ENCODE measurements at regions not wholly inside any gene's neighbourhood (a gene's known extent, or its start where the extent isn't known, plus 50 kb on each side); places are given as distances from the start of the nearest gene placed in this dataset.

- H3K27me3 ChIP-seq (ENCODE audit: control insufficient read depth in 4 of 4, insufficient read depth in 4 of 4, low read length in 3 of 4): peaks cover 0 to 2% (median 0%) of the 10 kb centered on the region in 4 donors
- no peak for DNase-seq (ENCODE audit: low spot score)
These were observed 634.9 kb upstream of the PIK3C3 start for GRCh38 chr18:41320100-41320499.

DNA sequence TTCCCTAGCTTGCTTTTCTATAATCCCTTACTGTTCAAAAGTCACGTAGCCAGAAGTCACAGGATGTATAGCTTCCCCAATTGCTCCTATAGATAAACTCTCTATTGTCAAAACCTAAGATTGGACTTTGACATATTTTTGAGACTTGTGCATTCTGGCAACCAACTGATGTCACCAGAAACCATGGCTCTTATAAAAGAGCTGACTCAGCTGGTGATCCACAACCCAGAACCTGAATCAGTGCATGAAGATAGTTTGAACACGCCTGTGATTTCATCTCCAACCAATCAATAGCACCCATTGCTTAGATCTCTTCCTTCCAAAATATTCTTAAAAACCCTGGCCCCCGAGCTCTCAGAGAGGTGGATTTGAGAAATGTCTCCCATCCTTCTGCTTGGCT, 639.9 kb upstream of the PIK3C3 start:
- H3K36me3 ChIP-seq (ENCODE audit: control insufficient read depth in 4 of 4, insufficient read depth in 3 of 4, low read depth in 1 of 4, low read length in 3 of 4): no peaks in the 10 kb centered on the region
- no peak overlapping the region for H3K4me3 ChIP-seq (ENCODE audit: low read depth in 1 of 3, low read length in 3 of 3)
- no peaks in the 10 kb centered on the region for H3K4me1 ChIP-seq (ENCODE audit: control insufficient read depth in 4 of 4, insufficient read depth in 4 of 4, low read length in 3 of 4)
- WGBS: 63% methylated on average over 3 of the region's 3 CpGs
- no peak for DNase-seq (ENCODE audit: low spot score)
- H3K9ac ChIP-seq (ENCODE audit: low read depth in 1 of 2, low read length in 2 of 2): no peak overlapping the region
- peaks cover 0 to 9% (median 3%) of the 10 kb centered on the region in 4 donors for H3K9me3 ChIP-seq (ENCODE audit: control insufficient read depth in 4 of 4, low read length in 3 of 4)
- peaks cover 0 to 2% (median 0%) of the 10 kb centered on the region in 4 donors for H3K27me3 ChIP-seq (ENCODE audit: control insufficient read depth in 4 of 4, insufficient read depth in 4 of 4, low read length in 3 of 4)
- no peak for TF ChIP-seq TAF1 (conservative IDR thresholded peaks at IDR 0.05)
- no peak for TF ChIP-seq HNF4G (IDR thresholded peaks at IDR 0.05)
- TF ChIP-seq REST (IDR thresholded peaks at IDR 0.05): no peak
- no peak for TF ChIP-seq ZBTB33 (IDR thresholded peaks at IDR 0.05)
- no peak for TF ChIP-seq EGR1 (IDR thresholded peaks at IDR 0.05; ENCODE audit: low read depth in 2 of 2)
- TF ChIP-seq FOXA1 (IDR thresholded peaks at IDR 0.05): no peak
- TF ChIP-seq, protein P1, sequence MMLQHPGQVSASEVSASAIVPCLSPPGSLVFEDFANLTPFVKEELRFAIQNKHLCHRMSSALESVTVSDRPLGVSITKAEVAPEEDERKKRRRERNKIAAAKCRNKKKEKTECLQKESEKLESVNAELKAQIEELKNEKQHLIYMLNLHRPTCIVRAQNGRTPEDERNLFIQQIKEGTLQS (IDR thresholded peaks at IDR 0.05): no peak
- TF ChIP-seq CTCF (IDR thresholded peaks at IDR 0.05; ENCODE audit: low read depth, low read length, missing input control): no peak
- TF ChIP-seq NR2F2 (IDR thresholded peaks at IDR 0.05): no peak
- TF ChIP-seq FOXA2 (IDR thresholded peaks at IDR 0.05): no peak
- TF ChIP-seq JUND (IDR thresholded peaks at IDR 0.05): no peak
- TF ChIP-seq RXRA (IDR thresholded peaks at IDR 0.05): no peak
- H3K27ac ChIP-seq (ENCODE audit: low read depth in 1 of 2, low read length in 2 of 2): no peak overlapping the region

More at GRCh38 chr18:41320100-41320499, 634.9 kb upstream of the PIK3C3 start:
- Histone ChIP-seq H3K9ac (ENCODE audit: low read depth in 1 of 2, low read length in 2 of 2) (no peak overlapping the region), H3K4me1 (ENCODE audit: control insufficient read depth in 4 of 4, insufficient read depth in 4 of 4, low read length in 3 of 4) (no peaks in the 10 kb centered on the region), H3K36me3 (ENCODE audit: control insufficient read depth in 4 of 4, insufficient read depth in 3 of 4, low read depth in 1 of 4, low read length in 3 of 4) (no peaks in the 10 kb centered on the region), H3K4me3 (ENCODE audit: low read depth in 1 of 3, low read length in 3 of 3) (no peak overlapping the region), H3K9me3 (ENCODE audit: control insufficient read depth in 4 of 4, low read length in 3 of 4) (peaks cover 0 to 9% (median 3%) of the 10 kb centered on the region in 4 donors), H3K27ac (ENCODE audit: low read depth in 1 of 2, low read length in 2 of 2) (no peak overlapping the region)
- no peak for TF ChIP-seq HNF4A (conservative IDR thresholded peaks at IDR 0.05)
- TF ChIP-seq RAD21 (IDR thresholded peaks at IDR 0.05): no peak
- TF ChIP-seq ZBTB33 (IDR thresholded peaks at IDR 0.05): no peak
- TF ChIP-seq GABPA (IDR thresholded peaks at IDR 0.05 in 1 of 2, conservative IDR thresholded peaks at IDR 0.05 in 1 of 2): no peak
- TF ChIP-seq YY1 (IDR thresholded peaks at IDR 0.05): no peak
- TF ChIP-seq SP1 (IDR thresholded peaks at IDR 0.05): no peak
- TF ChIP-seq JUND (IDR thresholded peaks at IDR 0.05): no peak
- TF ChIP-seq EGR1 (IDR thresholded peaks at IDR 0.05; ENCODE audit: low read depth in 2 of 2): no peak
- no peak for TF ChIP-seq TAF1 (conservative IDR thresholded peaks at IDR 0.05)
- no peak for TF ChIP-seq HNF4G (IDR thresholded peaks at IDR 0.05)
- no peak for TF ChIP-seq FOXA2 (IDR thresholded peaks at IDR 0.05)
- WGBS: 39% methylated on average over 2 of the region's 2 CpGs

All from liver (tissue), 8 donors.